ENCODE measurements at regions not wholly inside any gene's neighbourhood (a gene's known extent, or its start where the extent isn't known, plus 50 kb on each side); places are given as distances from the start of the nearest gene placed in this dataset.

- DNase-seq (ENCODE audit: low spot score) = no peak
- Histone ChIP-seq H3K27ac (ENCODE audit: low read depth in 1 of 2, low read length in 2 of 2) (no peak overlapping the region), H3K4me1 (ENCODE audit: control insufficient read depth in 4 of 4, insufficient read depth in 4 of 4, low read length in 3 of 4) (no peaks in the 10 kb centered on the region), H3K4me3 (ENCODE audit: low read depth in 1 of 3, low read length in 3 of 3) (no peak overlapping the region), H3K9ac (ENCODE audit: low read depth in 1 of 2, low read length in 2 of 2) (no peak overlapping the region), H3K36me3 (ENCODE audit: control insufficient read depth in 4 of 4, insufficient read depth in 3 of 4, low read depth in 1 of 4, low read length in 3 of 4) (no peaks in the 10 kb centered on the region), H3K27me3 (ENCODE audit: control insufficient read depth in 4 of 4, insufficient read depth in 4 of 4, low read length in 3 of 4) (no peaks in the 10 kb centered on the region), H3K9me3 (ENCODE audit: control insufficient read depth in 4 of 4, low read length in 3 of 4) (no peaks in the 10 kb centered on the region)
- TF ChIP-seq YY1 (IDR thresholded peaks at IDR 0.05) (no peak), NR2F2 (IDR thresholded peaks at IDR 0.05) (no peak), FOXA1 (IDR thresholded peaks at IDR 0.05) (no peak), HNF4A (conservative IDR thresholded peaks at IDR 0.05) (no peak), HNF4G (IDR thresholded peaks at IDR 0.05) (no peak), FOXA2 (IDR thresholded peaks at IDR 0.05) (no peak), TAF1 (conservative IDR thresholded peaks at IDR 0.05) (no peak)
- TF ChIP-seq, protein P1, sequence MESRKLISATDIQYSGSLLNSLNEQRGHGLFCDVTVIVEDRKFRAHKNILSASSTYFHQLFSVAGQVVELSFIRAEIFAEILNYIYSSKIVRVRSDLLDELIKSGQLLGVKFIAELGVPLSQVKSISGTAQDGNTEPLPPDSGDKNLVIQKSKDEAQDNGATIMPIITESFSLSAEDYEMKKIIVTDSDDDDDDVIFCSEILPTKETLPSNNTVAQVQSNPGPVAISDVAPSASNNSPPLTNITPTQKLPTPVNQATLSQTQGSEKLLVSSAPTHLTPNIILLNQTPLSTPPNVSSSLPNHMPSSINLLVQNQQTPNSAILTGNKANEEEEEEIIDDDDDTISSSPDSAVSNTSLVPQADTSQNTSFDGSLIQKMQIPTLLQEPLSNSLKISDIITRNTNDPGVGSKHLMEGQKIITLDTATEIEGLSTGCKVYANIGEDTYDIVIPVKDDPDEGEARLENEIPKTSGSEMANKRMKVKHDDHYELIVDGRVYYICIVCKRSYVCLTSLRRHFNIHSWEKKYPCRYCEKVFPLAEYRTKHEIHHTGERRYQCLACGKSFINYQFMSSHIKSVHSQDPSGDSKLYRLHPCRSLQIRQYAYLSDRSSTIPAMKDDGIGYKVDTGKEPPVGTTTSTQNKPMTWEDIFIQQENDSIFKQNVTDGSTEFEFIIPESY (IDR thresholded peaks at IDR 0.05) = no peak
- WGBS = 88% methylated on average over 14 of the region's 14 CpGs
Measured at GRCh38 chr4:83724485-83725335, 188.8 kb downstream of the GPAT3 start.

- 72% methylated on average over 6 of the region's 6 CpGs for WGBS
- no peaks in the 10 kb centered on the region for H3K36me3 ChIP-seq (ENCODE audit: control insufficient read depth in 4 of 4, insufficient read depth in 3 of 4, low read depth in 1 of 4, low read length in 3 of 4)
- no peak overlapping the region for H3K9ac ChIP-seq (ENCODE audit: low read depth in 1 of 2, low read length in 2 of 2)
- no peak overlapping the region for H3K27ac ChIP-seq (ENCODE audit: low read depth in 1 of 2, low read length in 2 of 2)
- H3K4me3 ChIP-seq (ENCODE audit: low read depth in 1 of 3, low read length in 3 of 3) = no peak overlapping the region
- no peaks in the 10 kb centered on the region for H3K4me1 ChIP-seq (ENCODE audit: control insufficient read depth in 4 of 4, insufficient read depth in 4 of 4, low read length in 3 of 4)
- no peak for DNase-seq (ENCODE audit: low spot score)
- H3K9me3 ChIP-seq (ENCODE audit: control insufficient read depth in 4 of 4, low read length in 3 of 4) = no peaks in the 10 kb centered on the region
- TF ChIP-seq EGR1 (IDR thresholded peaks at IDR 0.05; ENCODE audit: low read depth in 2 of 2) (no peak), YY1 (IDR thresholded peaks at IDR 0.05) (no peak), FOXA1 (IDR thresholded peaks at IDR 0.05) (no peak), FOXA2 (IDR thresholded peaks at IDR 0.05) (no peak), JUND (IDR thresholded peaks at IDR 0.05) (no peak), GABPA (IDR thresholded peaks at IDR 0.05 in 1 of 2, conservative IDR thresholded peaks at IDR 0.05 in 1 of 2) (no peak), MAX (IDR thresholded peaks at IDR 0.05) (no peak), TAF1 (conservative IDR thresholded peaks at IDR 0.05) (no peak), HNF4A (conservative IDR thresholded peaks at IDR 0.05) (no peak)
- TF ChIP-seq, protein P1 (IDR thresholded peaks at IDR 0.05) = no peak
- TF ChIP-seq, protein P2, sequence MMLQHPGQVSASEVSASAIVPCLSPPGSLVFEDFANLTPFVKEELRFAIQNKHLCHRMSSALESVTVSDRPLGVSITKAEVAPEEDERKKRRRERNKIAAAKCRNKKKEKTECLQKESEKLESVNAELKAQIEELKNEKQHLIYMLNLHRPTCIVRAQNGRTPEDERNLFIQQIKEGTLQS (IDR thresholded peaks at IDR 0.05) = no peak
- no peaks in the 10 kb centered on the region for H3K27me3 ChIP-seq (ENCODE audit: control insufficient read depth in 4 of 4, insufficient read depth in 4 of 4, low read length in 3 of 4)
Measured at GRCh38 chr4:83723609-83724008, 187.7 kb downstream of the GPAT3 start.
